GM10248 (cell line): ENCODE measurements at regions not wholly inside any gene's neighbourhood (a gene's known extent, or its start where the extent isn't known, plus 50 kb on each side); places are given as distances from the start of the nearest gene placed in this dataset.

Source experiments
- CTCF ChIA-PET: fragments of 300-600 bp; sonication (Branson Sonifier 250); formaldehyde crosslinking; extraction: SDS; loops from one replicate; lab custom pipeline; 2021; ENCODE audit warnings: antibody characterized with exemption; lab: Yijun Ruan, JAX
- POLR2A ChIA-PET: fragments of 350-650 bp; sonication (Branson Sonifier 250); formaldehyde crosslinking; extraction: SDS; loops from one replicate; lab custom pipeline; 2020; ENCODE audit warnings: antibody characterized with exemption; lab: Yijun Ruan, JAX
- DNase-seq: peaks from one replicate; pipeline ENCODE4 v3.0.0; 2012; ENCODE audit errors: extremely low spot score
- TF ChIP-seq, protein P1 (sequence below): IDR thresholded peaks from 2 replicates; pipeline ENCODE4 v1.5.1; 2012; ENCODE audit warnings: mild to moderate bottlenecking, low read depth; ENCODE audit errors: extremely low read depth, missing control alignments, control extremely low read depth

DNA sequence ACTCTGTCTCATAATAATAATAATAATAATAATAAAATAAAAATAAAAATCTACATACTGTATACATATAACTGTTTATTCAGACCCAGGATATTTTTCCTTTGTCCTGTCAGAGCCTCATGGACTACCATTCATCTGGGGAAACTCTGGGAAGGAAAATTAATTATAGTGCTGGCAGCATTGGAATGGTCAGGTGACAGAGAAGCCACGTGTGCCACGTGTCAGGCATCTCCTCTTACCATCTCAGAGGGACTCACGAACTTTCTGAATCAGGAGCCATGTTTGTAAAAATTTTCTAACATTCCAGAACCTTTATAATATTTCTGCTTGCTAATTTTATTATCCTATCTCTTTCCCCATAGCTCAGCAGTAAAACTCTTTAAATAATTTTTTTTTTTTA is 97.8 kb upstream of the HNRNPU start:
- ChIA-PET CTCF (no interaction called here), POLR2A (interaction anchor here (0.6 kb wide), 1 partner anchor 686 kb away, joined by 3 read pairs; no protein-coding TSS in a partner anchor)
- TF ChIP-seq, protein P1, sequence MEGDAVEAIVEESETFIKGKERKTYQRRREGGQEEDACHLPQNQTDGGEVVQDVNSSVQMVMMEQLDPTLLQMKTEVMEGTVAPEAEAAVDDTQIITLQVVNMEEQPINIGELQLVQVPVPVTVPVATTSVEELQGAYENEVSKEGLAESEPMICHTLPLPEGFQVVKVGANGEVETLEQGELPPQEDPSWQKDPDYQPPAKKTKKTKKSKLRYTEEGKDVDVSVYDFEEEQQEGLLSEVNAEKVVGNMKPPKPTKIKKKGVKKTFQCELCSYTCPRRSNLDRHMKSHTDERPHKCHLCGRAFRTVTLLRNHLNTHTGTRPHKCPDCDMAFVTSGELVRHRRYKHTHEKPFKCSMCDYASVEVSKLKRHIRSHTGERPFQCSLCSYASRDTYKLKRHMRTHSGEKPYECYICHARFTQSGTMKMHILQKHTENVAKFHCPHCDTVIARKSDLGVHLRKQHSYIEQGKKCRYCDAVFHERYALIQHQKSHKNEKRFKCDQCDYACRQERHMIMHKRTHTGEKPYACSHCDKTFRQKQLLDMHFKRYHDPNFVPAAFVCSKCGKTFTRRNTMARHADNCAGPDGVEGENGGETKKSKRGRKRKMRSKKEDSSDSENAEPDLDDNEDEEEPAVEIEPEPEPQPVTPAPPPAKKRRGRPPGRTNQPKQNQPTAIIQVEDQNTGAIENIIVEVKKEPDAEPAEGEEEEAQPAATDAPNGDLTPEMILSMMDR = no peak
- no peak for DNase-seq

DNA sequence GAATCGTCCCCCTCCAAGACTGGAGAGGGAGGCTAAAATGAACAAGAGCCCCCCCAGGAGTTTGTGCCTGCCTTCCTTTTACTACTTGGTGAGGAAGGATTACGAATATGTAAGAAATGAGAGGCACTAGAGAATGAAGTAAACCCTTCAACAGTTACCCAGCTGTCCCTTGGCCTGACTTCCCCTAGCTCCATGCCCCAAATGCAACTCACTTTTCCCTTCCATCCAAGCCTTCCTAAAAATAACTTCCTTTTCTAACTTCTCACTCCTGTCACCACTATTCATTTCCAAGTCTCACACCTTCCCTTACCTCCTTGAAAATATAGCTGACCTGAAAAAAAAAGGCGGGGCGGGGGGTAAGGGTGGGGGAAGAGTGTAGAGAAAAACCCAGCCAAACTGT is 96.6 kb upstream of the HNRNPU start:
- ChIA-PET CTCF (no interaction called here), POLR2A (no interaction called here)
- DNase-seq = no peak
- TF ChIP-seq, protein P1 = no peak

DNA sequence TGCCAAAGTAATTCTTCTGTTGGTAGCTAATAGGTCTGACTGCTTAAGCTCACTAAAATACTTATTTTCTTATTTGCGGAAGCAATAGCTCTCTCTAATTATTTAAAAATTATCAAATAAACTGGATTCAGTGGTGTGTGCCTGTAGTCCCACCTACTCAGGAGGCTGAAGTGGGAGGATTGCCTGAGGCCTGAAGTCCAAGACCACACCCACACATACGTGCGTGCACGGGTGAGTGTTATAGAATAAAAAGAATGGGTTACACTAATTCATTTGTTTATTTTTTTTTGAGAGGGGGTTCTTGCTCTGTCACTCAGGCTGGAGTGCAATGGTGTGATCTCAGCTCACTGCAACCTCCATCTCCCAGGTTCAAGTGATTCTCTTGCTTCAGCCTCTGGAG is 94.2 kb upstream of the HNRNPU start:
- TF ChIP-seq, protein P1 = no peak
- POLR2A ChIA-PET = no interaction called here
- no peak for DNase-seq
- CTCF ChIA-PET = interaction anchor here (1.1 to 2.0 kb wide), 3 partner anchors 11 to 49 kb away, joined by 3 to 4 read pairs (median 3); a partner anchor contains a TSS

DNA sequence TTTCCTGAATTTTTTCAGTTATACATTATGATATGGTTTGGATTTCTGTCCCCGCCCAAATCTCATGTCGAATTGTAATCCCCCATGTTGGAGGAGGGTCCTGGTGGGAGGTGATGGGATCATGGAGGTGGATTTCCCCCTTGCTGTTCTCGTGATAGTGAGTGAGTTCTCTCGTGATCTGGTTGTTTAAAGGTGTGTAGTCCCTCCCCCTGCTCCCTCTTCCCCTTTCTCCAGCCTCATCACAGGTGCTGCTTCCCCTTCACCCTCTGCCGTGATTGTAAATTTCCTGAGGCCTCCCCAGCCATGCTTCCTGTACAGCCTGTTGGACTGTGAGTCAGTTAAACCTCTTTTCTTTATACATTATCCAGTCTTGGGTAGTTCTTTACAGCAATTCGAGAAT is 93.2 kb upstream of the HNRNPU start:
- POLR2A ChIA-PET = no interaction called here

DNA sequence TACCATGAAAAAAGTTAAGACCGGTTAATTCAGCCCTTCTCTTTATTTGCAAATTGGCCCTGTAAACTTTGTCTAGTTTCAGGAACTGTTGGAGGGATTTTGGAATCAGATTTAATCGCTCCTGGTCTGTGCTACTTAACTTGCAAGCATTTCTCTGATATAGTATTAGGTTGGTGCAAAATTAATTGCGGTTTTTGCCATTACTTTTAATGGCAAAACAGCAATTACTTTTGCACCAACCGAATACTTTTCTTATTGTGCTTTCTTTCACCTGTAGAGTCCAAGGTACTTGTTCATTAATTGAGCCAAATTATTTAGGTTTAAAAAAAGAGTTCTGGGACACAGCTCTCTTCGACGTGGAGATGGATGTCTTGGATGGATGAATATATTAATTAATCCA is 92.8 kb upstream of the HNRNPU start:
- no peak for DNase-seq
- CTCF ChIA-PET = interaction anchor here (0.7 to 2.0 kb wide), 3 partner anchors 10 to 96 kb away, joined by 3 to 6 read pairs (median 4); a partner anchor contains a TSS
- POLR2A ChIA-PET = no interaction called here
- TF ChIP-seq, protein P1 = no peak

More for the DNA sequence above, 93.2 kb upstream of the HNRNPU start:
- no peak for DNase-seq
- CTCF ChIA-PET = interaction anchor here (1.0 to 2.0 kb wide), 2 partner anchors 10 to 12 kb away, joined by 3 to 4 read pairs; a partner anchor contains a TSS
- TF ChIP-seq, protein P1 = no peak

GRCh38 chr1:244955661-244956060 is 91.3 kb upstream of the HNRNPU start:
- POLR2A ChIA-PET = no interaction called here
- TF ChIP-seq, protein P1 = no peak
- CTCF ChIA-PET = no interaction called here
- no peak for DNase-seq

DNA sequence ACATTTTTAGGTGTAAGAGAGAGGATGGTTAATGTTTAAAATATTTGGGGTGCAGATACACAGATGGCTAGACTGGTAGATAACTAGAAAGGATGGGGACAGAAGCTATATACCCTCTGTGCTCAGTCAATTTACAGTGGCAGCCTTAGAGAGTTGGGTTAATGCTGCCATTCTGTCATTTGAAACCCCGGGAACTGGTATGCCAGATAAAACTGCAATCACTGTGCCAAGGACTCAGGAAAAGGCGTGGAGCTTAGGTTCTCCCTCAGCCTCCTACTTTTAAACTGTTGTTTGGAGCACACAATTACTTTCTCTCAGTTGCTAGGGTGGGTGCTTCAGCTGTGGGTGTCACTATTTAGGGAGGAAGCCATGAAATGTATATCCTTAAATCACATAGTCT is 90.0 kb upstream of the HNRNPU start:
- ChIA-PET CTCF (interaction anchor here (0.9 to 1.0 kb wide), 2 partner anchors 8 to 29 kb away, joined by 3 read pairs; no protein-coding TSS in a partner anchor), POLR2A (no interaction called here)
- TF ChIP-seq, protein P1 = no peak
- DNase-seq = no peak
